ENCODE measurements at regions not wholly inside any gene's neighbourhood (a gene's known extent, or its start where the extent isn't known, plus 50 kb on each side); places are given as distances from the start of the nearest gene placed in this dataset.
A peak's percentile ranks its signal among the peaks of the same experiment; 100 is the strongest.
"Not testable (repeated sequence)": the region's sequence is repeated elsewhere in the genome, so short reads cannot be mapped to it uniquely, and the experiment has no call there.

GRCh38 chr10:91745090-91745831 lies 53.0 kb upstream of the TNKS2 start:
- Histone ChIP-seq H3K27me3 (ENCODE audit: control insufficient read depth, insufficient read depth, low read length) (no peaks in the 10 kb centered on the region), H3K9me3 (replicated peaks; ENCODE audit: control insufficient read depth, low read depth, low read length) (no peaks in the 10 kb centered on the region), H3K36me3 (ENCODE audit: control insufficient read depth, insufficient read depth, low read length) (no peaks in the 10 kb centered on the region), H3K4me3 (ENCODE audit: low read length) (no peak overlapping the region), H3K4me1 (ENCODE audit: control insufficient read depth, insufficient read depth, low read length) (no peaks in the 10 kb centered on the region), H3K27ac (ENCODE audit: low read length) (no peak overlapping the region)
- WGBS (ENCODE audit: insufficient coverage), result 32% methylated on average over 7 of the region's 15 CpGs
- DNase-seq, result peak; percentile 12

GRCh38 chr10:91743465-91743864 lies 54.8 kb upstream of the TNKS2 start:
- no CpG with 5 or more reads among the region's 1 CpG for WGBS (ENCODE audit: insufficient coverage)
- no peak for DNase-seq
- Histone ChIP-seq H3K27ac (ENCODE audit: low read length) (no peak overlapping the region), H3K27me3 (ENCODE audit: control insufficient read depth, insufficient read depth, low read length) (no peaks in the 10 kb centered on the region), H3K9me3 (replicated peaks; ENCODE audit: control insufficient read depth, low read depth, low read length) (no peaks in the 10 kb centered on the region), H3K36me3 (ENCODE audit: control insufficient read depth, insufficient read depth, low read length) (no peaks in the 10 kb centered on the region), H3K4me3 (ENCODE audit: low read length) (no peak overlapping the region), H3K4me1 (ENCODE audit: control insufficient read depth, insufficient read depth, low read length) (no peaks in the 10 kb centered on the region)

GRCh38 chr10:91742229-91742628 lies 56.0 kb upstream of the TNKS2 start:
- Histone ChIP-seq H3K4me1 (ENCODE audit: control insufficient read depth, insufficient read depth, low read length) (no peaks in the 10 kb centered on the region), H3K36me3 (ENCODE audit: control insufficient read depth, insufficient read depth, low read length) (no peaks in the 10 kb centered on the region), H3K9me3 (replicated peaks; ENCODE audit: control insufficient read depth, low read depth, low read length) (no peaks in the 10 kb centered on the region), H3K4me3 (ENCODE audit: low read length) (no peak overlapping the region), H3K27ac (ENCODE audit: low read length) (no peak overlapping the region), H3K27me3 (ENCODE audit: control insufficient read depth, insufficient read depth, low read length) (no peaks in the 10 kb centered on the region)
- peak; percentile 73 for DNase-seq
- no CpG with 5 or more reads among the region's 1 CpG for WGBS (ENCODE audit: insufficient coverage)

- H3K36me3 ChIP-seq (ENCODE audit: control insufficient read depth, insufficient read depth, low read length), result no peaks in the 10 kb centered on the region
- H3K4me3 ChIP-seq (ENCODE audit: low read length), result no peak overlapping the region
- no peaks in the 10 kb centered on the region for H3K9me3 ChIP-seq (replicated peaks; ENCODE audit: control insufficient read depth, low read depth, low read length)
- H3K4me1 ChIP-seq (ENCODE audit: control insufficient read depth, insufficient read depth, low read length), result no peaks in the 10 kb centered on the region
- peak; percentile 91 for DNase-seq
- no CpG with 5 or more reads among the region's 1 CpG for WGBS (ENCODE audit: insufficient coverage)
- no peak overlapping the region for H3K27ac ChIP-seq (ENCODE audit: low read length)
- H3K27me3 ChIP-seq (ENCODE audit: control insufficient read depth, insufficient read depth, low read length), result no peaks in the 10 kb centered on the region
Observed at GRCh38 chr10:91741356-91741755, 56.9 kb upstream of the TNKS2 start.

- Histone ChIP-seq H3K4me3 (ENCODE audit: low read length) (no peak overlapping the region), H3K36me3 (ENCODE audit: control insufficient read depth, insufficient read depth, low read length) (no peaks in the 10 kb centered on the region), H3K9me3 (replicated peaks; ENCODE audit: control insufficient read depth, low read depth, low read length) (no peaks in the 10 kb centered on the region), H3K4me1 (ENCODE audit: control insufficient read depth, insufficient read depth, low read length) (no peaks in the 10 kb centered on the region), H3K27me3 (ENCODE audit: control insufficient read depth, insufficient read depth, low read length) (no peaks in the 10 kb centered on the region), H3K27ac (ENCODE audit: low read length) (no peak overlapping the region)
- 91% methylated on average over 5 of the region's 6 CpGs for WGBS (ENCODE audit: insufficient coverage)
- peak; percentile 3 for DNase-seq
Observed at GRCh38 chr10:91740353-91740924, 57.8 kb upstream of the TNKS2 start.

GRCh38 chr10:91732265-91732664 lies 66.0 kb upstream of the TNKS2 start:
- H3K27me3 ChIP-seq (ENCODE audit: control insufficient read depth, insufficient read depth, low read length); H3K27ac ChIP-seq (ENCODE audit: low read length); DNase-seq; H3K4me1 ChIP-seq (ENCODE audit: control insufficient read depth, insufficient read depth, low read length); H3K36me3 ChIP-seq (ENCODE audit: control insufficient read depth, insufficient read depth, low read length); H3K4me3 ChIP-seq (ENCODE audit: low read length); H3K9me3 ChIP-seq (replicated peaks; ENCODE audit: control insufficient read depth, low read depth, low read length): not testable (repeated sequence)
- 100% methylated on average over 1 of the region's 3 CpGs for WGBS (ENCODE audit: insufficient coverage)

GRCh38 chr10:91729339-91729738 lies 68.9 kb upstream of the TNKS2 start:
- not testable (repeated sequence) for H3K4me3 ChIP-seq (ENCODE audit: low read length); H3K36me3 ChIP-seq (ENCODE audit: control insufficient read depth, insufficient read depth, low read length); DNase-seq; H3K4me1 ChIP-seq (ENCODE audit: control insufficient read depth, insufficient read depth, low read length); H3K27ac ChIP-seq (ENCODE audit: low read length); H3K27me3 ChIP-seq (ENCODE audit: control insufficient read depth, insufficient read depth, low read length); H3K9me3 ChIP-seq (replicated peaks; ENCODE audit: control insufficient read depth, low read depth, low read length)

GRCh38 chr10:91726355-91726754 lies 71.9 kb upstream of the TNKS2 start:
- WGBS (ENCODE audit: insufficient coverage), result no CpG with 5 or more reads among the region's 2 CpGs

GRCh38 chr10:91724933-91725332 lies 73.3 kb upstream of the TNKS2 start:
- H3K4me1 ChIP-seq (ENCODE audit: control insufficient read depth, insufficient read depth, low read length), result no peaks in the 10 kb centered on the region
- no peak overlapping the region for H3K4me3 ChIP-seq (ENCODE audit: low read length)
- no peak overlapping the region for H3K27ac ChIP-seq (ENCODE audit: low read length)
- H3K27me3 ChIP-seq (ENCODE audit: control insufficient read depth, insufficient read depth, low read length), result no peaks in the 10 kb centered on the region
- no peak for DNase-seq
- H3K9me3 ChIP-seq (replicated peaks; ENCODE audit: control insufficient read depth, low read depth, low read length), result no peaks in the 10 kb centered on the region
- no peaks in the 10 kb centered on the region for H3K36me3 ChIP-seq (ENCODE audit: control insufficient read depth, insufficient read depth, low read length)
- WGBS (ENCODE audit: insufficient coverage), result 100% methylated on average over 1 of the region's 3 CpGs

More at GRCh38 chr10:91726355-91726754, 71.9 kb upstream of the TNKS2 start:
- H3K4me1 ChIP-seq (ENCODE audit: control insufficient read depth, insufficient read depth, low read length), result no peaks in the 10 kb centered on the region
- no peaks in the 10 kb centered on the region for H3K36me3 ChIP-seq (ENCODE audit: control insufficient read depth, insufficient read depth, low read length)
- no peak for DNase-seq
- H3K27me3 ChIP-seq (ENCODE audit: control insufficient read depth, insufficient read depth, low read length), result no peaks in the 10 kb centered on the region
- H3K9me3 ChIP-seq (replicated peaks; ENCODE audit: control insufficient read depth, low read depth, low read length), result no peaks in the 10 kb centered on the region
- no peak overlapping the region for H3K4me3 ChIP-seq (ENCODE audit: low read length)
- H3K27ac ChIP-seq (ENCODE audit: low read length), result no peak overlapping the region

GRCh38 chr10:91713461-91714072 lies 80.7 kb upstream of the PPP1R3C start:
- no peaks in the 10 kb centered on the region for H3K27me3 ChIP-seq (ENCODE audit: control insufficient read depth, insufficient read depth, low read length)
- H3K9me3 ChIP-seq (replicated peaks; ENCODE audit: control insufficient read depth, low read depth, low read length), result no peaks in the 10 kb centered on the region
- no CpG with 5 or more reads among the region's 1 CpG for WGBS (ENCODE audit: insufficient coverage)
- no peak for DNase-seq
- H3K4me1 ChIP-seq (ENCODE audit: control insufficient read depth, insufficient read depth, low read length), result no peaks in the 10 kb centered on the region
- H3K36me3 ChIP-seq (ENCODE audit: control insufficient read depth, insufficient read depth, low read length), result no peaks in the 10 kb centered on the region
- H3K27ac ChIP-seq (ENCODE audit: low read length), result no peak overlapping the region
- H3K4me3 ChIP-seq (ENCODE audit: low read length), result no peak overlapping the region
